HepG2 (cell line): ENCODE measurements at regions not wholly inside any gene's neighbourhood (a gene's known extent, or its start where the extent isn't known, plus 50 kb on each side); places are given as distances from the start of the nearest gene placed in this dataset.

Source experiments
- ATAC-seq: fragments of 200-7000 bp; cut with Tn5 transposase; 3 replicates; pipeline ENCODE4 v1.9.1; 2020; ENCODE audit warnings: mild to moderate bottlenecking, moderate library complexity
- BruUV-seq: library from RNA; stranded (reverse); fragments of 400-500 nt; replicated peaks from 2 replicates; lab custom pipeline; 2021; lab: Mats Ljungman, UMichigan
- CTCF ChIA-PET: fragments of 300-600 bp; formaldehyde crosslinking; extraction: SDS; loops from one replicate; lab custom pipeline; 2021; ENCODE audit warnings: low total read pairs, inconsistent platforms, low intra/inter-chr PET ratio; lab: Yijun Ruan, JAX
- POLR2A ChIA-PET: fragments of 350-600 bp; sonication (Branson Sonifier 250); formaldehyde crosslinking; loops from one replicate; lab custom pipeline; 2020; ENCODE audit warnings: antibody characterized with exemption, inconsistent platforms; lab: Yijun Ruan, JAX
- DNase-seq: peaks from one replicate; pipeline ENCODE4 v3.0.0-alpha.2; 2015; ENCODE audit warnings: low spot score
- FAIRE-seq: peaks from 3 replicates; lab custom pipeline; 2011; peaks lifted over from hg19 to GRCh38; lab: Jason Lieb, UNC
- H2AFZ ChIP-seq: one replicate; pipeline ENCODE4 v1.6.1; 2011; ENCODE audit warnings: low read length, inconsistent platforms
- H3K27ac ChIP-seq: fragments of 300-600 bp; 3 replicates; pipeline ENCODE4 v1.8.0; 2011; ENCODE audit warnings: mixed run types, mild to moderate bottlenecking, mixed read lengths, low read length, inconsistent platforms; ENCODE audit not compliant: insufficient read depth; ENCODE audit errors: extremely low read length
- H3K27me3 ChIP-seq, 2 experiments: fragments of 200-600 bp in 1 of 2; 2 replicates in 1 of 2; 3 replicates in 1 of 2; pipeline versions ENCODE4 v1.6.0 to v1.8.0; 2011; ENCODE audit warnings: low read length in 2 of 2, mild to moderate bottlenecking in 2 of 2, moderate library complexity in 2 of 2, inconsistent platforms in 1 of 2; ENCODE audit not compliant: insufficient read depth in 2 of 2, control insufficient read depth in 1 of 2
- H3K36me3 ChIP-seq, 2 experiments: fragments of 200-600 bp in 1 of 2; replicated peaks in 1 of 2; 2 replicates in 1 of 2; 3 replicates in 1 of 2; pipeline versions ENCODE4 v1.5.1 to v1.8.0; 2011; ENCODE audit warnings: low read length in 2 of 2, inconsistent platforms in 1 of 2; ENCODE audit not compliant: insufficient read depth in 2 of 2, control insufficient read depth in 1 of 2
- H3K4me1 ChIP-seq: 2 replicates; pipeline ENCODE4 v1.5.1; 2012; ENCODE audit warnings: low read length, inconsistent platforms; ENCODE audit not compliant: insufficient read depth
- H3K4me2 ChIP-seq: 2 replicates; pipeline ENCODE4 v1.6.0; 2011; ENCODE audit warnings: low read depth, low read length, inconsistent platforms
- H3K4me3 ChIP-seq, 3 experiments: fragments of 200-600 bp in 1 of 3; sonication (generic), shearing (Covaris generic) in 1 of 3; replicated peaks in 1 of 3; 2 replicates each; pipeline ENCODE4 v1.5.1; 2011 to 2016; ENCODE audit warnings: low read length in 3 of 3, inconsistent platforms in 2 of 3, low read depth in 2 of 3, mild to moderate bottlenecking in 2 of 3, control low read depth in 1 of 3, mixed read lengths in 1 of 3; ENCODE audit not compliant: insufficient read depth in 1 of 3
- H3K79me2 ChIP-seq: one replicate; pipeline ENCODE4 v1.6.1; 2011; ENCODE audit warnings: low read length, inconsistent platforms; ENCODE audit not compliant: insufficient read depth
- H3K9ac ChIP-seq: 2 replicates; pipeline ENCODE4 v1.6.0; 2011; ENCODE audit warnings: mild to moderate bottlenecking, low read depth, low read length, inconsistent platforms; ENCODE audit not compliant: insufficient read depth
- H3K9me3 ChIP-seq: 2 replicates; pipeline ENCODE4 v1.5.1; 2012; ENCODE audit warnings: mild to moderate bottlenecking, low read length
- H4K20me1 ChIP-seq: 2 replicates; pipeline ENCODE4 v1.6.0; 2011; ENCODE audit warnings: inconsistent platforms, mild to moderate bottlenecking, low read length, moderate library complexity; ENCODE audit not compliant: insufficient read depth
- ATF7 ChIP-seq, 2 experiments: fragments of 450-650 bp in 1 of 2; sonication (generic) in 1 of 2; formaldehyde crosslinking in 1 of 2; IDR thresholded peaks; 2 replicates each; pipeline versions ENCODE4 v1.4.0 to v1.6.1; 2016 to 2020; ENCODE audit warnings: antibody characterized with exemption in 1 of 2, mild to moderate bottlenecking in 1 of 2, missing genetic modification reagents in 1 of 2
- CTCF ChIP-seq: sonication (generic); formaldehyde crosslinking; IDR thresholded peaks from 2 replicates; pipeline ENCODE4 v1.5.0; 2020; ENCODE audit warnings: mild to moderate bottlenecking, missing genetic modification reagents, moderate library complexity
- FOXK1 ChIP-seq: sonication (generic); formaldehyde crosslinking; IDR thresholded peaks from 2 replicates; pipeline ENCODE4 v1.4.0; 2020; ENCODE audit warnings: low read depth, missing genetic modification reagents, borderline replicate concordance
- IKZF1 ChIP-seq: fragments of 450-650 bp; IDR thresholded peaks from 2 replicates; pipeline ENCODE4 v1.7.1; 2016
- RXRA ChIP-seq: sonication (generic); formaldehyde crosslinking; IDR thresholded peaks from 2 replicates; pipeline ENCODE4 v1.5.1; 2020; ENCODE audit warnings: missing genetic modification reagents
- SMC3 ChIP-seq: IDR thresholded peaks from 2 replicates; pipeline ENCODE4 v1.6.1; 2011; ENCODE audit warnings: low read length, improper control_type of control experiment
- STAG1 ChIP-seq: sonication (generic); formaldehyde crosslinking; IDR thresholded peaks from 2 replicates; pipeline ENCODE4 v1.4.0; 2020; ENCODE audit warnings: missing genetic modification reagents
- TEAD2 ChIP-seq: sonication (generic); formaldehyde crosslinking; IDR thresholded peaks from 2 replicates; pipeline ENCODE4 v1.9.0; 2021; ENCODE audit warnings: missing genetic modification reagents
- ZFP36 ChIP-seq: fragments of 150-350 bp; IDR thresholded peaks from 2 replicates; pipeline ENCODE4 v1.6.1; 2018; ENCODE audit warnings: borderline replicate concordance, low read length, low read depth; ENCODE audit not compliant: partially characterized antibody
- ZFX ChIP-seq: sonication (generic); formaldehyde crosslinking; IDR thresholded peaks from 2 replicates; pipeline ENCODE4 v1.4.0; 2020; ENCODE audit warnings: mild to moderate bottlenecking, low read depth, missing genetic modification reagents, moderate library complexity
- ZKSCAN1 ChIP-seq: fragments of 150-350 bp; IDR thresholded peaks from 2 replicates; pipeline ENCODE4 v1.6.1; 2014; ENCODE audit warnings: low read length
- ZNF124 ChIP-seq: sonication (generic); formaldehyde crosslinking; IDR thresholded peaks from 2 replicates; pipeline ENCODE4 v1.4.0; 2020; ENCODE audit warnings: missing genetic modification reagents
- ZNF30 ChIP-seq: sonication (generic); formaldehyde crosslinking; IDR thresholded peaks from 2 replicates; pipeline ENCODE4 v1.5.0; 2020; ENCODE audit warnings: mild to moderate bottlenecking, missing genetic modification reagents
- ZNF563 ChIP-seq: sonication (generic); formaldehyde crosslinking; IDR thresholded peaks from 2 replicates; pipeline ENCODE4 v1.8.0; 2022; ENCODE audit warnings: mild to moderate bottlenecking, moderate library complexity, missing genetic modification reagents
- ZZZ3 ChIP-seq: sonication (generic); formaldehyde crosslinking; IDR thresholded peaks from 2 replicates; pipeline ENCODE4 v1.4.0; 2020; ENCODE audit warnings: missing genetic modification reagents, mild to moderate bottlenecking, borderline replicate concordance
- WGBS: methylation state at CpG from one replicate; pipeline ENCODE4 v1.1.6; 2017; ENCODE audit warnings: low lambda C conversion rate; 5-methylcytosine and 5-hydroxymethylcytosine counted together
- in situ Hi-C: cut with HindIII; loops from 2 replicates; pipeline ENCODE4 v1.10.0; 2017; ENCODE audit warnings: low pct_unique_long_range_greater_than_20kb; ENCODE audit not compliant: extremely low pct_ligation_motif_present
- intact Hi-C: fragments of 100-400 bp; cut with micrococcal nuclease; formaldehyde crosslinking; loops from one replicate; pipeline ENCODE4 v1.10.0; 2022; ENCODE audit not compliant: unreplicated experiment
- TF ChIP-seq, protein P1 (sequence below): sonication (generic); formaldehyde crosslinking; IDR thresholded peaks from 2 replicates; pipeline ENCODE4 v1.5.0; 2020; ENCODE audit warnings: mild to moderate bottlenecking, missing genetic modification reagents

GRCh38 chr5:29697785-29698414 is 1495.6 kb upstream of the CDH6 start:
- no peak overlapping the region for H3K4me3 ChIP-seq
- ChIA-PET POLR2A (no interaction called here), CTCF (no interaction called here)
- no peaks in the 10 kb centered on the region for H3K36me3 ChIP-seq
- FAIRE-seq (peak; percentile 74), DNase-seq (peak; percentile 39), ATAC-seq (peak; percentile 99)
- TF ChIP-seq STAG1: peak; percentile 52
- TF ChIP-seq SMC3: peak; percentile 42; the same call in 1 of the 2 replicates
- peak; percentile 56 for TF ChIP-seq CTCF (CRISPR knock-in tag)
- no peak for TF ChIP-seq ATF7 (IDR thresholded peaks at IDR 0.05)
- TF ChIP-seq ATF7 (CRISPR knock-in tag; IDR thresholded peaks at IDR 0.05): no peak
- in situ Hi-C loops (no loop called here), intact Hi-C loops (loop anchor here (2.0 kb wide), 1 partner anchor 331 kb away; no protein-coding TSS in a partner anchor)
- no peaks in the 10 kb centered on the region for H3K79me2 ChIP-seq
- 22% methylated on average over 9 of the region's 9 CpGs for WGBS
- BruUV-seq: no TSS peak
- no peak overlapping the region for H2AFZ ChIP-seq
- H4K20me1 ChIP-seq: no peaks in the 10 kb centered on the region
- H3K9ac ChIP-seq: no peak overlapping the region
- H3K4me1 ChIP-seq: no peaks in the 10 kb centered on the region
- H3K27me3 ChIP-seq: no peaks in the 10 kb centered on the region
- H3K9me3 ChIP-seq: no peaks in the 10 kb centered on the region
- no peak overlapping the region for H3K27ac ChIP-seq
- no peak overlapping the region for H3K4me2 ChIP-seq

GRCh38 chr5:29697278-29697677 is 1496.2 kb upstream of the CDH6 start:
- Histone ChIP-seq H3K27me3 (no peaks in the 10 kb centered on the region), H3K4me3 (no peak overlapping the region), H3K79me2 (no peaks in the 10 kb centered on the region), H4K20me1 (no peaks in the 10 kb centered on the region), H3K9ac (no peak overlapping the region), H3K4me1 (no peaks in the 10 kb centered on the region), H3K36me3 (no peaks in the 10 kb centered on the region), H3K4me2 (no peak overlapping the region), H2AFZ (no peak overlapping the region), H3K27ac (no peak overlapping the region), H3K9me3 (no peaks in the 10 kb centered on the region)
- 25% methylated on average over 2 of the region's 2 CpGs for WGBS
- CTCF ChIA-PET: no interaction called here
- intact Hi-C loops: loop anchor here (2.0 kb wide), 1 partner anchor 330 kb away; no protein-coding TSS in a partner anchor
- in situ Hi-C loops: no loop called here
- ATAC-seq: no peak
- BruUV-seq: no TSS peak
- DNase-seq: no peak
- FAIRE-seq: no peak
- POLR2A ChIA-PET: no interaction called here
- no peak for TF ChIP-seq FOXK1 (CRISPR knock-in tag)
- TF ChIP-seq, protein P1, sequence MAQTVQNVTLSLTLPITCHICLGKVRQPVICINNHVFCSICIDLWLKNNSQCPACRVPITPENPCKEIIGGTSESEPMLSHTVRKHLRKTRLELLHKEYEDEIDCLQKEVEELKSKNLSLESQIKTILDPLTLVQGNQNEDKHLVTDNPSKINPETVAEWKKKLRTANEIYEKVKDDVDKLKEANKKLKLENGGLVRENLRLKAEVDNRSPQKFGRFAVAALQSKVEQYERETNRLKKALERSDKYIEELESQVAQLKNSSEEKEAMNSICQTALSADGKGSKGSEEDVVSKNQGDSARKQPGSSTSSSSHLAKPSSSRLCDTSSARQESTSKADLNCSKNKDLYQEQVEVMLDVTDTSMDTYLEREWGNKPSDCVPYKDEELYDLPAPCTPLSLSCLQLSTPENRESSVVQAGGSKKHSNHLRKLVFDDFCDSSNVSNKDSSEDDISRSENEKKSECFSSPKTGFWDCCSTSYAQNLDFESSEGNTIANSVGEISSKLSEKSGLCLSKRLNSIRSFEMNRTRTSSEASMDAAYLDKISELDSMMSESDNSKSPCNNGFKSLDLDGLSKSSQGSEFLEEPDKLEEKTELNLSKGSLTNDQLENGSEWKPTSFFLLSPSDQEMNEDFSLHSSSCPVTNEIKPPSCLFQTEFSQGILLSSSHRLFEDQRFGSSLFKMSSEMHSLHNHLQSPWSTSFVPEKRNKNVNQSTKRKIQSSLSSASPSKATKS (CRISPR knock-in tag): no peak
- no peak for TF ChIP-seq ZNF30 (CRISPR knock-in tag)
- TF ChIP-seq RXRA (CRISPR knock-in tag): no peak
- no peak for TF ChIP-seq ZNF563
- TF ChIP-seq ZFP36: no peak
- no peak for TF ChIP-seq ZFX (CRISPR knock-in tag)
- TF ChIP-seq IKZF1: no peak
- no peak for TF ChIP-seq TEAD2
- TF ChIP-seq ZNF124 (CRISPR knock-in tag): no peak
- no peak for TF ChIP-seq ZKSCAN1
- no peak for TF ChIP-seq ZZZ3 (CRISPR knock-in tag)
